GM21515 (cell line): ENCODE measurements at regions not wholly inside any gene's neighbourhood (a gene's known extent, or its start where the extent isn't known, plus 50 kb on each side); places are given as distances from the start of the nearest gene placed in this dataset.
"Not testable (repeated sequence)": the region's sequence is repeated elsewhere in the genome, so short reads cannot be mapped to it uniquely, and the experiment has no call there.

Experiments used
- ATAC-seq: cut with Tn5 transposase; IDR thresholded peaks from one replicate; pipeline ENCODE4 v1.9.1; 2021; ENCODE audit not compliant: unreplicated experiment

DNA sequence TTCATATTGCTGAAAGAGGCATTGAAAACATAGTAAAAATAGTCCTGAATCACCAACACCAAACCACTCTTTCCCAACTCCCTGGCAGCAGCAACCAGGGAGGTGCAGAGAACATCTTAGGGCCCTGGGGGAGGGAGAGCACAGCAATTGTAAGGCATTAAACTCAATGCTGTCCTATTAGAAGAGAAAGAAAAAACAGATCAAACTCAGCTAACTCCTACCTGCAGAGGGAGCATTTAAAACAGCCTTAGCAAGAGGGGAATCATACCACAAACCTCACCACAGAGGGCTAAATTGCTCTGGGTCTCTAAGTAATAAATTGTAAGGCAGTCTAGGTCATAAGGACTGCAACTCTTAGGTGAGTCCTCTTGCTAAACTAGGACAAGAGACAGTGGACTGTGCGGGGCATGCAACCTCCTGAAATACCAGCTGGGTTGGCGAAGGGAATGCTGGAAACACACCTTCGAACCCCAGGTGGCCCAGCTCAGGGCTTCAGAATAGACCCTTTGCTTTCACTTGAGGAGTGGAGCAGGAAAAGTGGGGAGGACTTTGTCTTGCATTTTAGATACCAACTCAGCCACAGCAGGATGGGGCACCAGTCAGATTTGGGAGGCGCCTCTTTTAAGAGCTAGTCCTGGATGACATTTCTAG lies 697.1 kb upstream of the FAT3 start:
- no peak for ATAC-seq

DNA sequence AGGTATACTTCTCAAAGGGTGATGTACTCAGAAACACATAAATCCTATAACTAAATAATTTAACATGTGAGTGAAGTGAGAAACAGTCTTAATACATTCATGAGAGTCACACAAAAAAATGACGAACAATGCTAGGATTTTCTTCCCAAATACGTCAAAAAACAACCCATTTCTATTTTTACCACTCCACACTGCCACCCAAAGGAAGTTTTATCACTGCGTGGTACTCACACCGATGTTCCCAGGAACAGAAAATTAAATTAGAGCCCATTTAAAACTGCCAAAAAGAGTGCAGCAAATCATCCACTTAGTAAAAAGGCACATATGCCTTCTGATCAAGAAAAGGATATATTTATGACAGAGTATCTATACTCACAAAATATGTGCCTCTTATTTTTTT lies 710.9 kb upstream of the FAT3 start:
- no peak for ATAC-seq

DNA sequence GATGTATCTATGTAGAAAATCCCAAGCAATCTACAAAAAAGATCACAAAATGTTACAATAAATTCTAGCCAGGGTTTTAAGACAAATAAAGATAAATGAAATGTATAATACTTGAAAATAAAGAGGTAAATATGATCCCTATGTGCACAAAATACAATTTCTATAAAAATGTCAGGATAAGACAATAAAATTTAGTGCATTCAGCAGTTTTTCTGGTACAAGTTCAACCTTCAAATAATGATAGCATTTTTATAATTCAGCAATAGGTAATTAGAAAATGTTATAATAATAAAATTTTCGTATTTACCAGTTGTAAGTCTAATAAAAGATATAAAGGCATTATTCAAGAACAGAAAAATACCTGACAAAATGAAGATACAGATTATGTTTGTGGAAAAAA lies 726.8 kb upstream of the FAT3 start:
- no peak for ATAC-seq

DNA sequence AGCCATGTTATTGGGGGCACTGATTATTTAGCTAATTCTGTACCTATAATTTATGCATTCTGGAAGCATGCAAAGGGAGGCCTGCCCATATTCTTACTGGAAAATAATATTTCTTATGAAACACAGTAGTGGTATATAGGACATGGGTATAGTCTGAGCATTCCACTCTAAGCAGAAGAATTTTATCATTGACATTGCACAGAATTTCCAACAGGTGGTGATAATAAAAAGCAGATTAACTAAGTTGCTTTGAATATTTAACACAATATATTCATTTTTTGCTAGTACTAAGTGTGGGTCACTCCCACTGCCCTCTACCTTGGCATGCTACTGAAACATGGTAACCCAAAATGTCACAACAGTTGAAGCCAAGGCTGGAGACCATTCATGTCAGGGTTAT lies 728.8 kb upstream of the FAT3 start:
- ATAC-seq: no peak

DNA sequence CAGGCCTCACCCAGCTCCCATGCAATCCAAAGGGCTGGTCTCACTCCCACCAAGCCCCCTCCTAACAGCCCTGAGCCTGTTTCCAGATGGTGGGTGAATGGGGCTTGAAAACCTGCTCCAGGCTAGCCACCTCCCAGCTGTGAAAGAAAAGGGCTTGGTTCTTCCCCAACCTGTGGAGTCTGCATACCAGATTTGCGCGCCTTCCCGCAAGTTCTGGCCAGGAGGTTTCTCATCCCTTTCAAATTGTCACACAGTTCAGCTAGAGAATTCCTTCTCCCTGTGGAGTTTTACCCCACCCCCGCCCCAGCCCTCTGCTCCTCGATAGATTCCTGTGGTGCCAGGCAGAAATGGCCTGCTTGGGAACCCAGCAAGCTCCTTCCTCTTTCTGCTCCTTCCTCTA lies 734.6 kb upstream of the FAT3 start:
- ATAC-seq: no peak

DNA sequence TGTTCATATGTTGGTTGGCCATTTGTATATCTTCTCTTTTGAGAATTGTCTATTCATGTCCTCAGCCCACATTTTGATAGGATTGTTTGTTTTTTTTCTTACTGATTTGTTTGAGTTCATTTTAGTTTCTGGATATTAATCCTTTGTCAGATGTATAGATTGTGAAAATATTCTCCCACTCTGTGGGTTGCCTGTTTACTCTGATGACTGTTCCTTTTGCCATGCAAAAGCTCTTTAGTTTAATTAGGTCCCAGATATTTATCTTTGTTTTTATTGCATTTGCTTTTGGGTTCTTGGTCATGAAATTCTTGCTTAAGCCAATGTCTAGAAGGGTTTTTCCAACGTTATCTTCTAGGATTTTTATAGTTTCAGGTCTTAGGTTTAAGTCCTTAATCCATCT lies 740.7 kb upstream of the FAT3 start:
- not testable (repeated sequence) for ATAC-seq

DNA sequence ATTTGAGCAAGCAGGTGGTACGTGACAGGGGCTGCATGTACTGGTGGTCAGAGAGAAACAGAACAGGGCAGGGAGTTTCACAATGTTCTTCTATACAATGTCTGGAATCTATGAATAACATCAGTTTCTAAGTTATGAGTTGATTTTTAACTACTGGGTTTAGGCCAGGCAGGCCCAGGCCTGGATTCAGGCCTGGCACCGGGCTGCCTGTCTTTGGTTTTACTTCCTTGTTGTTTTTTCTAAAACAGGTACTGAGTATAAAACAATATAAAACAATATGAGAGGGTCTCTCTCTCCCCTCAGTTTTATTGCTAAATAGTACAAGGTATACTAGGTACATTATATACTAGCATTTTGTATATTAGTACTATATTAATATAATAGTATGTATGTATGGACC lies 742.7 kb upstream of the FAT3 start:
- not testable (repeated sequence) for ATAC-seq

DNA sequence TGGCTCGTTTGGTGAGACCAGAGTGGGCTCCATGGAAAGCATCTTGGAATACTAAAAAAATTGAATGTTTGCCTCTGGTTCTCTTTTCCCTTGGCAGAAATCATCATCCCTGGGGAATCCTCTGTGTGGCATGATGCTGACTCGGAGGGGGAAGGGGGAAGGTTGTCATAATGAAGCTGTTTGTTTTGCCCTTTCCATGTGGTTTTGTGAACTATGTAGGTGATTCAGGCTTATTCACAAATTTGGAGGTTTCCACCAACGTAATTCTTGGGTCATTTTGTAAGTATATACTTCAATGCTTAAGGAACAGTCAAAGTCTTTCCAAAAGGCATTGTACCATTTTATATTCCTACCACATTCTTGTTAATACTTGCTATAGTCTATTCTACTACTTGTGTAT lies 754.0 kb upstream of the FAT3 start:
- ATAC-seq: no peak

DNA sequence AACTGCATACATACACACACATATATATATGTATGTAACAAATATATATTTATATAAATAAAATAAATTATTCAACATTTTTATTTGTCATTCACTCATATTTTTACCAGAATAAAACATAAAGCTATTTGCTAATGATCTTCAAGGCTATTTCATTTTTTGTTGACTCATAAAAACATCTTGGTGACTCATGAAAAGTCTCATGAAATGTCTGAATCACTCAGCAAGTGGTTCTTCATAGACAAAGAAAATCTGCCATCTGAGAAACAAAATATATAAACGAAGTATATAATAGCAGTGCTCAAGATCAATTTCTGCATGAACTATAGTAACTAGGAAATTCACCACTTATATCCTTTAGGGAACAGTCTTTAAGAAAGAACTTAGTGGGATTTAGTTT lies 764.8 kb upstream of the FAT3 start:
- ATAC-seq: no peak

DNA sequence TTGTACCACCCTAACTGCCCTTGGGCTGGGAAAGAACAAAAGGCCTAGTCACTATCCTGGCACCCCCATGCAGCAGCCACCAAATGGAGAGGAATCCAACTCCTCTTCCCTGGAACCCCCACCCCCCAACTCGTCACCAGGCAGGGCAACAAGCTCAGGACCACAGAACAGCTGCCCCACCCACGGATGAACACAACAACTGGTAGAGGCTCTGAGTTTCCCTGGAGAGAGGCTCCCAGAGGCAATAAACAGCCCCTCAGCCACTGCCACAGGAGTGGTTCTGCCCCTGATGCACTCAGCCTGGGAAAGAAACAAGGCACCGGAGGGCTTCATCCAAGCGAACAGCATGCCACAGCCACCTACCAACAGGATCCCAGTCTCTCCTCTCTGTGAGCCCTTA lies 778.4 kb upstream of the FAT3 start:
- no peak for ATAC-seq

DNA sequence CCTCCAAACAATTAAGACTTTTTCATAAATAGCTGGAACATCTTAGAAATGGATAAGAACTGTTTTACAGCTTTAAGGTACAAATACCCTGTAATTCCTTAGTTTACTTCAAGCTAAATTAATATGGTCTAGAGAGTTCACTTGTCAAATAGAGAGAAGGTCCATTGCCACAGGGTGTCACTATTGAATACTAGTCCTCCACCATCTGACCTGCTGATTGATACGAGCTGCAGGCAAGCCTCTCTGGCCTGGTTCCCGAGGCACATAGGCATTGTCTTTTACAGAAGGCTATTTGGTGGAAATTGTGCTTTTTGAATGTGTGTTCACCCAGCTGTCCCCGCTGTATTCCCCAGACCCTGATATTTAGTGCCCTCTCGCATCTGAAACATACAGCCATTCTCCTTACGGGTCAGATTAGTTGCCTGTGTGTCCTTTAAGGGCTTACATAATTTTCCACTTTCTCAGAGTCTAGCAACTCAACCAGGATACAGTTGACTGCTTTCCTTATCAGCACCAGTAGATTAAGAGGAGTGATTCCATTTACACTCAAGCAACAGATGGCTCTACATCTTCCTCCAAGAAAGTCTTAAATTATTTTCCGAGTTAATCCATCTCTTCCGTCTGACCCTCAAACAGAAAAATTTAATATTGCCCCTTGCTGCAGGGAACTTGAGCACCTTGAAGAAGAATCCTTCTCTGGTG lies 788.8 kb upstream of the FAT3 start:
- no peak for ATAC-seq

DNA sequence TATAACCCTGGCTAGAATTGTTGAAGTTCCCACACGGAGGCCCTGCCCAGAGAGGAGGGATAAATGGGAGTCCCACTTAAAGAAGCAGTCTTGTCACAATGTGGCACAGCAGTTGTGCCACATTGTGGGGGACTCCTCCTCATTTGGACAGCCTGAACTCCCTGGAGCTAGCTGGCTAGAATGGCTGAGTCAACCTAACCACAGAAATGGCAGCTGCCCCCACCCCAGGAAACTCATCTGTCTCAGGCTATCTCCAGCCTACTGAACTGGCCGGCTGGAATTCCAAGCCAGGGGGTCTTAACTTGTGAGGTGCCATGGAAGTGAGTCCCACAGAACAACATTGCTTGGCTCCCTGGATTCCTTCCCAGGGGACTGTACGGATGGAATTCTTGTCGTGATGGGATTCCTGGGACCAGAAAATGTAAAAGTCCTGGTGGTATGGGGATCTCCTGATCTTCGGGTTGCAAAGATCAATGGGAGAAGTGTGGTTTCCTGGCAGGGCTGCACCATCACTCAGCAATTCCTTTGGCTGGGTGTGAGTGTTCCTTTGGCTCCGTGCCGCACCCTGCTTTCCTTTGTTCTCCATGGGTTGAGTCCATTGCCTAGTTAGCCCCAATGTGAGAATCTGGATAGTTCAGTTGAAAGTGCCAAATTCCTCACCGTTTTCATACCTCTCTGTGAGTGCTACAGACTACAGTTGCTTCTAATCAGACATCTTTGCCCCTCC lies 791.2 kb upstream of the FAT3 start:
- ATAC-seq: no peak

DNA sequence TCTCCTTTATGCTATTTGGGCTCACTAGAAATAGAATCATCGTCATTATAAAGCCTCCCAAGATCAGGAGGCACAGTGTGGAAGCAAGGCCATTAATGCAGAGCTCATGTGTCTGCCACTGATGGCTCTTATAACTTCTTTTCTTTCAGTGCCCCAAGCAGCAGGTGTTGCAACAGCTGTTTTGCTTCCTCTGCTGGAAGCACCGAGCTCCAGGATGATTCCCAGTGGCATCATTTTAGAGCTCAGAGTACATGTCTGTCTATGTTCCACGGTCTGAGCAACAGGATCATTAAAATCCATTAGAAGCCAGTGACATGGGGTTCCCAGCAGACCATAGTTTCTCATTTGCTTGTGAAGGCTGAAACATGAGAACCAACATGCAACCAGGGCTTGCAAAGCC lies 803.0 kb upstream of the FAT3 start:
- ATAC-seq: no peak

DNA sequence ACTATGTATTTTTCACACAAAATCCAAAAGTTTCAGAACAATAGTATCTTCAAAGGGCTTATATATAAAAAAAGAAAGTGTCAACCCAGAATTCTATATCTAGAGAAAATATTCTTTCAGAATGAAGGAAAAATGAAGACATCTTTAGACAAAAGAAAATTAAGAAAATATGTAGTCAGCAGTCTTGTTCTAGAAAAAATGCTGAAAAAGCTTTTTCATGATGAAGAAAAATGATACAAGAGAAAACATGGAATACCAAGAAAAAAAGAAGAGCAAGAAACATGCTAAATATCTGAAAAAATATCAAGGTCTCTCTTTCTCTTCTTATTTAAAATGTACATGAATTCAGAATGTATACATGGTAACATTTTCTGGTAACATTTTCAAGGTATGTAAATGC lies 816.8 kb upstream of the FAT3 start:
- ATAC-seq: no peak

DNA sequence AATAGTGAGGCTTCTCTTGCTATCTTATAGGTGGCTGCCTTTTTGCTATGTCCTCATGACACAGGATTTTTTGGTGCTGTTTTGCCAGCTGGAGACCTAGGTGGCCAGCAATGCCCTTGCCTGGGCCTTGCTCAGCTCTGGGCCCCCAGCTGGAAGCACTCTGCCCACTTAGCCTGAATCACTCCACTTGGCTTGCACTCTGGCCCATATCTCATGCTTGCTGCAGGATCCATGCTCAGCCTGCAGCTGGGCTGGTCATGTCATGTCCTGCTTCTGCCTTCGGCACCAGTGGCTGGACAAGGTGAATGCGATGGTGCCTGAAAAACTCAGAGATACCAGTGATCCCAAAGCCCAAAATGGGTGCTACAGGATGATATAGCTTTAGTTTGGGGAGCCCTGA lies 818.6 kb upstream of the FAT3 start:
- no peak for ATAC-seq

DNA sequence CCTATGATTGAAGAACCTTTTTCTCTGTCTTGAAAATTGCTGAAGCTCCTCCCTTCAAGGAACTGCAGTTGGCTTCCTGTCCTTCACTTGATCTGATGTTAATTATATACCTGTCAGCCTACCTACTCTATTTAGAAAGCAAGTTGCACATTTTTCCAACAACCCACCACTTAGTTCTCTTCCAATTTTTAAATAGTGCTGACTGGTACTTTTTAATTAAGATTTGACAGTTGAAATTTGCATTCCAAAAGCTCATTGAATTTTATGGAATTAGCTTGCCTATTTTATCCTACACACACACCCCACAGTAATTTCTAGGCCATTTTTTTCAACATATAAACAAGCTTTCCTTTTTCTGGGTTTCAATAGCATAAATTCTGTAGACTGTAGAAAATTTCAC lies 820.3 kb upstream of the FAT3 start:
- no peak for ATAC-seq

DNA sequence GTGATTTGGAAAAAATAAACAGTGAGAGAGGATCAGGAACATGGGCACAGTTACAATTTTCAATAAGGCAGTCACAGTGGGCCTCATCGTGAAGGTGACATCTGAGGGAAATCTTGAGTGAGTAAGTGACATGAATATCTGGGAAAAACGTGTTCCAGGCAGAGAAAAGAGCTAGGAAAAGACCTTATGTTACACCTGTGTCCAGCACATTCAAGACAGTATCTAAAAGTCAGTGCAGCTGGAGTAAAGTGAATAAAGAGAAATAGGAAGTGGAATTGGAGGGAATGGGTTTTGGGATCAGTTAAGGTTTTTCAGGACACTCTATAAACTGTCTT lies 827.5 kb upstream of the FAT3 start:
- no peak for ATAC-seq

DNA sequence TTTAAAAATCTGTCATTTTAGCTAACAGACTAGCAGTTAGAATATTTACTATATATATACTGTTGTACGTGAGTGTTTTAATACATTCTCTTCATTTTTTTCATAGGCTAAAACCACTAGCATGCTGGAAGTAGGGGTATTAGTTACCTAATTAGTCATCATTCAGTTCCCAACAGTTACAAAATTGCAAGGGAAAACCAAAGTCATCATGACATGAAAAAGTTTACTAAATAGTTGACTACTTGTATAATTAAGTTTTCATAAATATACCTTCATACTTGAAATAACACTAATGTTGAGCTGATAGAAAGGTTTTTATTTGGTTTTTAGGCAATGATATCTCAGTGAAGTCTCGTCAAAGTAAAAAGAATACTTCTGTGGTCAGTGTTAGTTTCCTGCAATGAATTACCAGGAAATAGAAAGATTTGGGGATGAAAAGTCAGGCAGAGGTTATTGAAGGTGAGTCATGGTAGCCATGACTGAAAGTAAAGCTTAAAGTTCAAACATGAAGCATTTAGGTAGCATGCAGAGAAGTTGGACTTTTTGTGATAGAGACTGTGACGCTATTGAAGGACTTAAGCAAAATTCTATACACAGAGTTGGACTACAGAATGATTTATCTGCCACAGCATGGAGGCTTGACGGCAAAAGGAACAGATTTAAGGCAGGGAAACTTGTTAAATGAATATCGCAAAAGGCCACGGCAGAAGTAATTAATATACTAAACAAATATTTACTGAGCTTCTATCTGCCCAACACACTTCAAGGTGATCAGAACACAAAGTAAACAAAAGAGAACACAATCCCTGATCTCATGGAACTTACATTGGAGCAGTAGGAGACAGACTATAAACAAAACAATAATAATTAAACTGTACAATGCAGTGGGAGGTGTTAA lies 828.1 kb upstream of the FAT3 start:
- no peak for ATAC-seq

DNA sequence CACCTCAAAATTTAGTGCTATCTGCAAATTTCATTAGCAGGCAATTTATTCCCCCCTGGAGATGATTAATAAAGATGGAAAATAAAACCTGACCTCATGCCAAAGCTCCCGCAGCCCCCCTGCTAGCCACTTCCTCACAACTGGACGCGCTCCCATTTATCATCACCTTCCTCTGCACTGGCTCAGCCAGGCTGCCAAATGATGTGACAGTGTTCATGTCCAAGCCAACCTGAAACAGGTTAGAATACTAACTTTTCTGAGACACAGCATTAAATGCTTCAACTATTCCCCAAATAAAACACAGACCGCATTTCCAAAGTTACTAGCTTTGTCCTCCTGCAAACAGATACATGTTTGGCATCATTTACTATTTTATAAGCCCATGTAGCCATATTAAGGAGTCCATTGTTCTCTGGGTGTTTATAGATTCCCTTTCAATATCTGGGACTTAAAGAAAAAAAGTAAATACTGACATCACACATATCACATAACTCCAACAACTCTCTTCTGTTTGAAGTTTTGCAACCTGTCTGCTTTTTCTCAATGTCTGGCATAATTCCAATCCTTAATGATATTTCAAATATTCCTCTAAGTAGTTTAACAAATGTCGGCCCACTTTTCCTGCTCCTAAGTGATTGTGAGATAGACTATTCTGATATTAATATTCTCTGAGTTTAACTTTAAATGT lies 829.7 kb upstream of the FAT3 start:
- ATAC-seq: no peak

DNA sequence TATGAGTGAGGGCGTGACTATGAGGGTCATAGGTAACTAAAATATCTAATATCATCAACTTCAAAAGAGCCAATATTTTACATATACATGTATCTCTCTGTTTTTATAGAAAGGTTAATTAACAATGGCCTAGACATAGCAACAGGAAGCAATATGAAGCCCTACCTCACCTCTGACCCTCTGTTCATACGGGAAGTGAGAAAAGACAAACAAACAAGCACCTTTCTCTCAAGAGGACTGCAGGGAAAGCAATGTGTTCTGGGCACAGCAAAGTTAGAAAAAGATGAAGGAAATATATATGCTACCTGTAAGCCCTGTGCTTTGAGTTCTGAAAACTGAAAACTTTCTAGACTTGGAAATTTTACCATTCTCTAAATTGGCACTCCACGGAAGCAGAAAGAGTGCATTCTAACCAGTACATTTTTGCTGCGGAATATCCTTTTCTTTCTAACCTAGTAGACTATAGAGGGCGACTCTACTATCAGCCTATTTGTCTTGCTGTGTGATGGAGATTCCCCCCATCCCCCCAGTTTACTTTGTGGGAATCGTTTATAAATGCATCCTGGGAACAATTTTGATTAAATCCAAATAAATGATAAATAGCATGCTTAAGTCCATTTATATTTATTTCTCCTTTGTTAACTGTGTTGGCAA lies 830.4 kb upstream of the FAT3 start:
- no peak for ATAC-seq
